HCT116 (cell line): ENCODE measurements at regions not wholly inside any gene's neighbourhood (a gene's known extent, or its start where the extent isn't known, plus 50 kb on each side); places are given as distances from the start of the nearest gene placed in this dataset.

Source experiments
- ATAC-seq: fragments of 200-7000 bp; cut with Tn5 transposase; 2 replicates; pipeline ENCODE4 v1.9.1; 2020; ENCODE audit warnings: mild to moderate bottlenecking, moderate library complexity
- BruUV-seq: library from RNA; stranded (reverse); fragments of 400-500 nt; replicated peaks from 2 replicates; lab custom pipeline; 2021; lab: Mats Ljungman, UMichigan
- CTCF ChIA-PET: fragments of 300-600 bp; sonication (Branson Sonifier 250); formaldehyde crosslinking; loops from one replicate; lab custom pipeline; 2021; ENCODE audit warnings: antibody characterized with exemption; lab: Charles Lee
- POLR2A ChIA-PET: fragments of 300-600, 350-600 bp; sonication (Branson Sonifier 250); formaldehyde crosslinking; loops from one replicate; lab custom pipeline; 2021; ENCODE audit warnings: antibody characterized with exemption; lab: Charles Lee
- RAD21 ChIA-PET, 2 experiments: fragments of 300-600 bp; sonication (Branson Sonifier 250); formaldehyde crosslinking; loops; one replicate each; lab custom pipeline; 2023; ENCODE audit warnings: low total read pairs in 2 of 2; ENCODE audit not compliant: uncharacterized antibody in 2 of 2, unreplicated experiment in 2 of 2, low non-redundant PET in 1 of 2; lab: Charles Lee
- DNase-seq: peaks from one replicate; pipeline ENCODE4 v3.0.0-alpha.2; 2010; ENCODE audit warnings: low read depth, low spot score
- H2AFZ ChIP-seq: fragments of 200-600 bp; shearing (Covaris generic), sonication (generic); 2 replicates; pipeline ENCODE4 v1.6.1; 2017; ENCODE audit warnings: low read depth, mixed run types, mixed read lengths, antibody characterized with exemption, low read length; ENCODE audit not compliant: poor library complexity, severe bottlenecking
- H3K27ac ChIP-seq: 2 replicates; pipeline ENCODE4 v1.5.1; 2012; ENCODE audit warnings: low read depth, low read length
- H3K27me3 ChIP-seq: fragments of 200-600 bp; sonication (generic); 2 replicates; pipeline ENCODE4 v1.6.1; 2016; ENCODE audit warnings: mixed run types, low read length, mixed read lengths; ENCODE audit not compliant: insufficient read depth
- H3K36me3 ChIP-seq, 2 experiments: fragments of 200-500 bp in 1 of 2; fragments of 200-600 bp in 1 of 2; sonication (Bioruptor generic) in 1 of 2; sonication (generic) in 1 of 2; 2 replicates each; pipeline versions ENCODE4 v1.5.1 to v1.6.1; 2014 to 2016; ENCODE audit warnings: low read length in 2 of 2, inconsistent platforms in 1 of 2, mixed read lengths in 1 of 2, mixed run types in 1 of 2; ENCODE audit not compliant: insufficient read depth in 2 of 2, control insufficient read depth in 1 of 2
- H3K4me1 ChIP-seq, 2 experiments: fragments of 200-600 bp in 1 of 2; sonication (generic) in 1 of 2; 2 replicates each; pipeline versions ENCODE4 v1.5.1 to v1.6.1; 2012 to 2017; ENCODE audit warnings: low read length in 2 of 2, inconsistent platforms in 1 of 2, mild to moderate bottlenecking in 1 of 2, mixed read lengths in 1 of 2, mixed run types in 1 of 2, moderate library complexity in 1 of 2; ENCODE audit not compliant: insufficient read depth in 2 of 2, control insufficient read depth in 1 of 2
- H3K4me2 ChIP-seq: fragments of 200-600 bp; sonication (generic); 2 replicates; pipeline ENCODE4 v1.6.1; 2017; ENCODE audit warnings: mixed run types, low read length, mixed read lengths
- H3K4me3 ChIP-seq, 2 experiments: fragments of 200-600 bp in 1 of 2; sonication (generic) in 1 of 2; replicated peaks in 1 of 2; 2 replicates each; pipeline ENCODE4 v1.5.1; 2011 to 2016; ENCODE audit warnings: low read length in 2 of 2, control low read depth in 1 of 2, low read depth in 1 of 2, mild to moderate bottlenecking in 1 of 2, mixed read lengths in 1 of 2, mixed run types in 1 of 2
- H3K79me2 ChIP-seq: fragments of 200-600 bp; sonication (generic); 2 replicates; pipeline ENCODE4 v1.6.1; 2017; ENCODE audit warnings: mild to moderate bottlenecking, mixed run types, low read length, moderate library complexity, mixed read lengths; ENCODE audit not compliant: insufficient read depth
- H3K9ac ChIP-seq: fragments of 200-600 bp; sonication (generic); 2 replicates; pipeline ENCODE4 v1.6.1; 2016; ENCODE audit warnings: low read length, mixed read lengths
- H3K9me2 ChIP-seq: fragments of 200-600 bp; sonication (generic), shearing (Covaris generic); 2 replicates; pipeline ENCODE4 v1.6.1; 2017; ENCODE audit warnings: mixed run types, mild to moderate bottlenecking, moderate library complexity; ENCODE audit not compliant: insufficient read depth
- H3K9me3 ChIP-seq, 2 experiments: fragments of 200-500 bp in 1 of 2; fragments of 200-600 bp in 1 of 2; sonication (Bioruptor generic) in 1 of 2; sonication (generic) in 1 of 2; 2 replicates each; pipeline ENCODE4 v1.6.1; 2014 to 2017; ENCODE audit warnings: low read length in 2 of 2, mixed read lengths in 2 of 2, inconsistent platforms in 1 of 2, low read depth in 1 of 2, mild to moderate bottlenecking in 1 of 2, mixed run types in 1 of 2, moderate library complexity in 1 of 2; ENCODE audit not compliant: control insufficient read depth in 1 of 2, insufficient read depth in 1 of 2
- H4K20me1 ChIP-seq: fragments of 200-600 bp; sonication (generic), shearing (Covaris generic); 2 replicates; pipeline ENCODE4 v1.6.1; 2017; ENCODE audit warnings: mixed run types, mild to moderate bottlenecking, moderate library complexity; ENCODE audit not compliant: insufficient read depth
- ELF1 ChIP-seq: IDR thresholded peaks from 2 replicates; pipeline ENCODE4 v1.6.1; 2012; ENCODE audit warnings: low read depth, borderline replicate concordance
- EZH2 ChIP-seq: fragments of 200-600 bp; sonication (generic); IDR thresholded peaks from 2 replicates; pipeline ENCODE4 v1.6.1; 2017; ENCODE audit warnings: antibody characterized with exemption, mixed run types
- FOSL1 ChIP-seq: IDR thresholded peaks from 2 replicates; pipeline ENCODE4 v1.6.1; 2012; ENCODE audit warnings: low read depth
- POLR2A ChIP-seq: IDR thresholded peaks from 2 replicates; pipeline ENCODE4 v1.7.0; 2011; ENCODE audit warnings: borderline replicate concordance; ENCODE audit not compliant: insufficient read depth, insufficient read length; ENCODE audit errors: extremely low read depth
- POLR2AphosphoS5 ChIP-seq: IDR thresholded peaks from 2 replicates; pipeline ENCODE4 v1.6.1; 2011; ENCODE audit warnings: mild to moderate bottlenecking, low read depth, low read length, moderate library complexity
- RAD21 ChIP-seq: IDR thresholded peaks from 2 replicates; pipeline ENCODE4 v1.6.1; 2012; ENCODE audit warnings: low read depth, mild to moderate bottlenecking
- SRF ChIP-seq: IDR thresholded peaks from 2 replicates; pipeline ENCODE4 v1.6.1; 2012; ENCODE audit warnings: low read depth
- ZBTB33 ChIP-seq: IDR thresholded peaks from 2 replicates; pipeline ENCODE4 v1.6.1; 2011; ENCODE audit warnings: mild to moderate bottlenecking, low read length, moderate library complexity; ENCODE audit not compliant: insufficient replicate concordance; ENCODE audit errors: extremely low read depth
- ZFX ChIP-seq: fragments of 450-650 bp; IDR thresholded peaks from 2 replicates; pipeline ENCODE4 v1.6.1; 2017
- intact Hi-C: fragments of 100-400 bp; cut with micrococcal nuclease; formaldehyde crosslinking; loops from 2 replicates; pipeline ENCODE4 v1.10.0; 2022
- TF ChIP-seq, protein P1 (sequence below): IDR thresholded peaks from 2 replicates; pipeline ENCODE4 v1.6.1; 2012

DNA sequence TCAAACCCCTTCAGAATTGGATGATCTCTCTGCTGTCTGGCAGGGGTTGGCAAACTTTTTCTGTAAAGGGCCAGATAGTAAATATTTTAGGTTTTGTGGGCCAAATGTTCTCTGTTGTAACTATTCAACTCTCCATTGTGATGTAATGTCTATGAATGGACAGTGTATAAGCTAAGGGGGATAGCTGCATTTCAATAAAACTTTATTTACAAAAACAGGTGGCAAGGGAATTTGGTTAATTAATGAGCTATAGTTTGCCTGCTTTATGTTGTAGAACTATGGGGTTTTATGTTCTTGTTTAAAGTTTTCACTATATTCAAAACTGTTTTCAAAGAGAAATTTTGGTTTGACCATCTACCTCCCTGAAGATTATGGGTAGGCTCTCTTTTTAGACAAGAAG, 182.1 kb upstream of the CITED2 start (continued):
- TF ChIP-seq EZH2 (no peak), RAD21 (no peak), ZFX (no peak), FOSL1 (no peak), ZBTB33 (no peak), ELF1 (no peak), POLR2AphosphoS5 (no peak), POLR2A (no peak), SRF (no peak)
- TF ChIP-seq, protein P1, sequence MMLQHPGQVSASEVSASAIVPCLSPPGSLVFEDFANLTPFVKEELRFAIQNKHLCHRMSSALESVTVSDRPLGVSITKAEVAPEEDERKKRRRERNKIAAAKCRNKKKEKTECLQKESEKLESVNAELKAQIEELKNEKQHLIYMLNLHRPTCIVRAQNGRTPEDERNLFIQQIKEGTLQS = no peak

DNA sequence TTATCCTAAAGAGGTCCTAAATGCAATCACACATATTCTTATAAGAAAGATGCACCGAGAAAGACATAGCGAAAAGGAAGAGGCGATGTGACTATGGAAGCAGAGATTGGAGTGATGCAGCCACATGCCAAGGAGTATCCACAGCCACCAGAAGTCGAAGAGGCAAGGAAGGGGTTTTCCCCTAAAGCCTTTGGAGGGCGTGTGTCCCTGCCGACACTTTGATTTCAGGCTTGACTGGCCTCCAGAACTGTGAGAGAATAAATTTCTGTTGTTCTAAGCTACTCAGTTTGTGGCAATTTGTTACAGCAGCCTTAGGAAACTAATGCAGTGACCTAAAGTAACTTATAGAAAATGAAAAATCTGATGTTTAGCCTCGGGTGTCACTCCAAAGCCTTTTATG, 179.5 kb upstream of the CITED2 start:
- ATAC-seq = no peak
- CTCF ChIA-PET = no interaction called here
- no peak overlapping the region for H3K27ac ChIP-seq
- TF ChIP-seq FOSL1 = no peak
- TF ChIP-seq, all 23 proteins: peak for 0
- DNase-seq = no peak
- no TSS peak for BruUV-seq
- Histone ChIP-seq H3K9me2 (no peaks in the 10 kb centered on the region), H3K27me3 (no peaks in the 10 kb centered on the region), H3K9ac (no peak overlapping the region), H3K36me3 (no peaks in the 10 kb centered on the region), H3K4me2 (no peak overlapping the region), H3K4me1 (no peaks in the 10 kb centered on the region), H4K20me1 (no peaks in the 10 kb centered on the region), H3K9me3 (no peaks in the 10 kb centered on the region), H3K79me2 (no peaks in the 10 kb centered on the region), H2AFZ (no peak overlapping the region), H3K4me3 (no peak overlapping the region)
- POLR2A ChIA-PET = no interaction called here
- intact Hi-C loops = no loop called here
- RAD21 ChIA-PET = no interaction called here
